ENCODE measurements at regions not wholly inside any gene's neighbourhood (a gene's known extent, or its start where the extent isn't known, plus 50 kb on each side); places are given as distances from the start of the nearest gene placed in this dataset.
"Not testable (repeated sequence)": the region's sequence is repeated elsewhere in the genome, so short reads cannot be mapped to it uniquely, and the experiment has no call there.

DNA sequence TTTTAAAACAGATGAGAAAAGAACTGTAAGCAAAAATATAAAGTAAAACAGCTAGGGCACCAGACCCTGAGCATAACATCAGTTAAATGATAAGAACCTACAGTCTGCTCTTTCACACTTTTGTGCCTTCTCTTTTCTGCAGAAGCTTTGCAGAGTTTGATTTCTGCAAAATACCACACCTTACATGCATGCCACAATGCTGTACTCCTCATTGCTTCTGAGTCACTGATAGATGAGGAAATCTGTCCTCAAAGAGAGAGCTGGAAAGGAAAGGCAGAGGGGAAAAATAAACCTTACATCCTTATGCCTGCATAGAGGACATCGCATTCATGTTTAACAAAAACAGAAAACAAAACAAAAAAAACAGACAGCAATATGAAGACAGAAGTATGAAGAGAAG, 142.9 kb downstream of the ATPSCKMT start:
- Histone ChIP-seq H4K20me1 (ENCODE audit: insufficient read depth, low read length) (no peaks in the 10 kb centered on the region), H3K36me3 (ENCODE audit: insufficient read depth, low read length) (no peaks in the 10 kb centered on the region), H3K9ac (ENCODE audit: low read length) (no peak overlapping the region), H3K4me3 (ENCODE audit: low read depth, low read length, poor library complexity, severe bottlenecking) (no peak overlapping the region), H3K79me2 (ENCODE audit: insufficient read depth, low read length) (no peaks in the 10 kb centered on the region), H3K27me3 (ENCODE audit: insufficient read depth, low read length) (no peaks in the 10 kb centered on the region), H3K9me3 (ENCODE audit: low read length) (no peaks in the 10 kb centered on the region), H3K9me2 (ENCODE audit: low read depth, low read length) (no peaks in the 10 kb centered on the region), H3K4me2 (ENCODE audit: low read length) (no peak overlapping the region), H3F3A (ENCODE audit: insufficient read depth, low read length) (no peaks in the 10 kb centered on the region), H3K4me1 (ENCODE audit: insufficient read depth, low read length, severe bottlenecking) (no peaks in the 10 kb centered on the region), H2AFZ (ENCODE audit: low read length) (no peak overlapping the region), H3K27ac (ENCODE audit: low read depth, low read length, poor library complexity, severe bottlenecking) (no peak overlapping the region)
- no peak for TF ChIP-seq EZH2 (IDR thresholded peaks at IDR 0.05; ENCODE audit: borderline replicate concordance, low read length)
- TF ChIP-seq, protein P1, sequence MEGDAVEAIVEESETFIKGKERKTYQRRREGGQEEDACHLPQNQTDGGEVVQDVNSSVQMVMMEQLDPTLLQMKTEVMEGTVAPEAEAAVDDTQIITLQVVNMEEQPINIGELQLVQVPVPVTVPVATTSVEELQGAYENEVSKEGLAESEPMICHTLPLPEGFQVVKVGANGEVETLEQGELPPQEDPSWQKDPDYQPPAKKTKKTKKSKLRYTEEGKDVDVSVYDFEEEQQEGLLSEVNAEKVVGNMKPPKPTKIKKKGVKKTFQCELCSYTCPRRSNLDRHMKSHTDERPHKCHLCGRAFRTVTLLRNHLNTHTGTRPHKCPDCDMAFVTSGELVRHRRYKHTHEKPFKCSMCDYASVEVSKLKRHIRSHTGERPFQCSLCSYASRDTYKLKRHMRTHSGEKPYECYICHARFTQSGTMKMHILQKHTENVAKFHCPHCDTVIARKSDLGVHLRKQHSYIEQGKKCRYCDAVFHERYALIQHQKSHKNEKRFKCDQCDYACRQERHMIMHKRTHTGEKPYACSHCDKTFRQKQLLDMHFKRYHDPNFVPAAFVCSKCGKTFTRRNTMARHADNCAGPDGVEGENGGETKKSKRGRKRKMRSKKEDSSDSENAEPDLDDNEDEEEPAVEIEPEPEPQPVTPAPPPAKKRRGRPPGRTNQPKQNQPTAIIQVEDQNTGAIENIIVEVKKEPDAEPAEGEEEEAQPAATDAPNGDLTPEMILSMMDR (IDR thresholded peaks at IDR 0.05; ENCODE audit: low read length): no peak

DNA sequence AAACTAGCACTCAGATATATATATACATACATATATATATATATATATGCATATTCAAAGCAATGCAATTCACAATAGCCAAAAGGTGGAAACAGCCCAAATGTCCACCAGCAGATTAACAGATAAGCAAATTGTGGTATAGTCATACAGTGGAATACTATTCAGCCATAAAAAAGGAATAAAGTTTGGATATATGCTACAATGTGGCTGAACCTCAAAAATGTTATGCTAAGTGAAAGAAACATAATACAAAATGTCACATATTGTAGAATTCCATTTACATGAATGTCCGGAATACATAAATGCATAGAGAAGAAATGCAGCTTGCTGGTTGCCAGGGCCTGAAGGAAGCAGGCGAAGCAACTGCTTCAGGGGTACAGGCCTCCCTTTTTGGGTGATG, 143.4 kb downstream of the ATPSCKMT start:
- H3K9me2 ChIP-seq (ENCODE audit: low read depth, low read length): no peaks in the 10 kb centered on the region
- no peak overlapping the region for H3K9ac ChIP-seq (ENCODE audit: low read length)
- H3K36me3 ChIP-seq (ENCODE audit: insufficient read depth, low read length): no peaks in the 10 kb centered on the region
- H3K27ac ChIP-seq (ENCODE audit: low read depth, low read length, poor library complexity, severe bottlenecking): no peak overlapping the region
- H3K4me3 ChIP-seq (ENCODE audit: low read depth, low read length, poor library complexity, severe bottlenecking): no peak overlapping the region
- no peaks in the 10 kb centered on the region for H3K4me1 ChIP-seq (ENCODE audit: insufficient read depth, low read length, severe bottlenecking)
- no peaks in the 10 kb centered on the region for H3K9me3 ChIP-seq (ENCODE audit: low read length)
- no peaks in the 10 kb centered on the region for H3F3A ChIP-seq (ENCODE audit: insufficient read depth, low read length)
- H4K20me1 ChIP-seq (ENCODE audit: insufficient read depth, low read length): no peaks in the 10 kb centered on the region
- H3K27me3 ChIP-seq (ENCODE audit: insufficient read depth, low read length): no peaks in the 10 kb centered on the region
- no peak overlapping the region for H2AFZ ChIP-seq (ENCODE audit: low read length)
- TF ChIP-seq EZH2 (IDR thresholded peaks at IDR 0.05; ENCODE audit: borderline replicate concordance, low read length): no peak
- TF ChIP-seq, protein P1 (IDR thresholded peaks at IDR 0.05; ENCODE audit: low read length): no peak
- H3K4me2 ChIP-seq (ENCODE audit: low read length): no peak overlapping the region
- H3K79me2 ChIP-seq (ENCODE audit: insufficient read depth, low read length): no peaks in the 10 kb centered on the region

DNA sequence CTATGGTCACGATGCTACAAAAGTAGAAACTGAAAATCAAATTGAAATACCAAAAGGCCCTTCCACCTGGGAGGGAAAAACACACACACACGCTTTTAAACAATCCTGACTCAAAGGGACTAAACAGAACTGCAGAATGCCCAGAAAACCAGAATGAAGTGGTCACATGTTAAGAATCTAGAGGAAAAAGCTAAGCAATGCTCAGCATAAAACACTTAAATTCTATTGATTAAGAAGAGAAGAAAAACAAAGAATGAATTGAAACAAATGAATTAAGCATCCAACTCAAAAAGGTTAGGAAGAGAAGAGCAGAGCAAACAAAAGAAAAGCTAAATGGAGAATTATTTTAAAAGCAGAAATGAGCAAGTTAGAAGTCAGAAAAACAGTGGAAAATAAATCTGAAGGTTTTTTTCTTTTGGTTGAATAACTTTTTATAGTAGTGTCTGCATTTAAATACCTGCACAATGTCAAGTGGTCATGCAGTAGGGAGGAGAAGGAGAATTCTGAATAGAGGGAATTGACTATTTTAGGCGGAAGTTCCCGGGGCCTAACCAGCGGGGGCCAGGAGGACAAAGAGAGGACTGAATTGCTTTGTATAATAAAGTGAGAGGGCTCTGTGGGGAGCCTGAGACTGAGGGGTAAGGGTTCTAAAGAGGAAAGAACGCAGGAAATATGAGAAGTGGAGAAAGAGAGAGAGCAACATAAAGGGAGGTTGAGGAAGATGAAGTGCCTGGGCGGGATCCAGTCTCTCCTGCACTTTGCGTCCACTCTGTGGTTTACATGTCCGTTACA, 146.8 kb downstream of the ATPSCKMT start:
- Histone ChIP-seq H4K20me1 (ENCODE audit: insufficient read depth, low read length) (no peaks in the 10 kb centered on the region), H3K4me3 (ENCODE audit: low read depth, low read length, poor library complexity, severe bottlenecking) (no peak overlapping the region), H3K4me2 (ENCODE audit: low read length) (no peak overlapping the region), H3K36me3 (ENCODE audit: insufficient read depth, low read length) (no peaks in the 10 kb centered on the region), H3K9me2 (ENCODE audit: low read depth, low read length) (no peaks in the 10 kb centered on the region), H3K9ac (ENCODE audit: low read length) (no peak overlapping the region), H3K27me3 (ENCODE audit: insufficient read depth, low read length) (no peaks in the 10 kb centered on the region), H3F3A (ENCODE audit: insufficient read depth, low read length) (no peaks in the 10 kb centered on the region), H3K9me3 (ENCODE audit: low read length) (no peaks in the 10 kb centered on the region), H3K4me1 (ENCODE audit: insufficient read depth, low read length, severe bottlenecking) (no peaks in the 10 kb centered on the region), H3K79me2 (ENCODE audit: insufficient read depth, low read length) (no peaks in the 10 kb centered on the region), H2AFZ (ENCODE audit: low read length) (no peak overlapping the region), H3K27ac (ENCODE audit: low read depth, low read length, poor library complexity, severe bottlenecking) (no peak overlapping the region)
- TF ChIP-seq EZH2 (IDR thresholded peaks at IDR 0.05; ENCODE audit: borderline replicate concordance, low read length): no peak
- TF ChIP-seq, protein P1 (IDR thresholded peaks at IDR 0.05; ENCODE audit: low read length): no peak

DNA sequence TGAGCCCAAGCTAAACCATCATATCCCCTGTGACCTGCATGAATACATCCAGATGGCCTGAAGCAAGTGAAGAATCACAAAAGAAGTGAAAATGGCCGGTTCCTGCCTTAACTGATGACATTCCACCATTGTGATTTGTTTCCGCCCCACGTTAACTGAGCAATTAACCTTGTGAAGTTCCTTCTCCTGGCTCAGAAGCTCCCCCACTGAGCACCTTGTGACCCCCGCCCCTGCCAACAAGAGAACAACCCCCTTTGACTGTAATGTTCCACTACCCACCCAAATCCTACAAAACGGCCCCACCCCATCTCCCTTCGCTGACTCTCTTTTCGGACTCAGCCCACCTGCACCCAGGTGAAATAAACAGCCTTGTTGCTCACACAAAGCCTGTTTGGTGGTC, 147.5 kb downstream of the ATPSCKMT start:
- H3K4me3 ChIP-seq (ENCODE audit: low read depth, low read length, poor library complexity, severe bottlenecking); H3K9ac ChIP-seq (ENCODE audit: low read length); H3K27ac ChIP-seq (ENCODE audit: low read depth, low read length, poor library complexity, severe bottlenecking): not testable (repeated sequence)

More for the DNA sequence above, 147.5 kb downstream of the ATPSCKMT start:
- not testable (repeated sequence) for H3K27me3 ChIP-seq (ENCODE audit: insufficient read depth, low read length); H3K79me2 ChIP-seq (ENCODE audit: insufficient read depth, low read length); H3K9me3 ChIP-seq (ENCODE audit: low read length); H3K36me3 ChIP-seq (ENCODE audit: insufficient read depth, low read length); H3K4me2 ChIP-seq (ENCODE audit: low read length); H3K9me2 ChIP-seq (ENCODE audit: low read depth, low read length); H3K4me1 ChIP-seq (ENCODE audit: insufficient read depth, low read length, severe bottlenecking); H3F3A ChIP-seq (ENCODE audit: insufficient read depth, low read length); H4K20me1 ChIP-seq (ENCODE audit: insufficient read depth, low read length); H2AFZ ChIP-seq (ENCODE audit: low read length)
